ENCODE measurements at regions not wholly inside any gene's neighbourhood (a gene's known extent, or its start where the extent isn't known, plus 50 kb on each side); places are given as distances from the start of the nearest gene placed in this dataset.

GRCh38 chr5:120923026-120923425 is 458.9 kb downstream of the PRR16 start:
- TF ChIP-seq, protein P1, sequence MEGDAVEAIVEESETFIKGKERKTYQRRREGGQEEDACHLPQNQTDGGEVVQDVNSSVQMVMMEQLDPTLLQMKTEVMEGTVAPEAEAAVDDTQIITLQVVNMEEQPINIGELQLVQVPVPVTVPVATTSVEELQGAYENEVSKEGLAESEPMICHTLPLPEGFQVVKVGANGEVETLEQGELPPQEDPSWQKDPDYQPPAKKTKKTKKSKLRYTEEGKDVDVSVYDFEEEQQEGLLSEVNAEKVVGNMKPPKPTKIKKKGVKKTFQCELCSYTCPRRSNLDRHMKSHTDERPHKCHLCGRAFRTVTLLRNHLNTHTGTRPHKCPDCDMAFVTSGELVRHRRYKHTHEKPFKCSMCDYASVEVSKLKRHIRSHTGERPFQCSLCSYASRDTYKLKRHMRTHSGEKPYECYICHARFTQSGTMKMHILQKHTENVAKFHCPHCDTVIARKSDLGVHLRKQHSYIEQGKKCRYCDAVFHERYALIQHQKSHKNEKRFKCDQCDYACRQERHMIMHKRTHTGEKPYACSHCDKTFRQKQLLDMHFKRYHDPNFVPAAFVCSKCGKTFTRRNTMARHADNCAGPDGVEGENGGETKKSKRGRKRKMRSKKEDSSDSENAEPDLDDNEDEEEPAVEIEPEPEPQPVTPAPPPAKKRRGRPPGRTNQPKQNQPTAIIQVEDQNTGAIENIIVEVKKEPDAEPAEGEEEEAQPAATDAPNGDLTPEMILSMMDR (IDR thresholded peaks at IDR 0.05): no peak
- TF ChIP-seq POLR2A (IDR thresholded peaks at IDR 0.05): no peak

All from testis (tissue), 2 donors.